ENCODE measurements at regions not wholly inside any gene's neighbourhood (a gene's known extent, or its start where the extent isn't known, plus 50 kb on each side); places are given as distances from the start of the nearest gene placed in this dataset.

- Histone ChIP-seq H3K4me1 (ENCODE audit: control insufficient read depth, insufficient read depth, low read length) (peaks cover 14% of the 10 kb centered on the region), H3K36me3 (ENCODE audit: insufficient read depth, low read length) (no peaks in the 10 kb centered on the region), H3K4me2 (ENCODE audit: low read length) (no peak overlapping the region), H3K9me3 (replicated peaks; ENCODE audit: low read length) (no peaks in the 10 kb centered on the region), H3K27me3 (ENCODE audit: control insufficient read depth, insufficient read depth, low read length) (no peaks in the 10 kb centered on the region), H3K9ac (ENCODE audit: low read depth, low read length) (no peak overlapping the region), H3K4me3 (ENCODE audit: low read length) (no peak overlapping the region)
Measured at GRCh38 chr10:3986493-3987142, 201.6 kb upstream of the KLF6 start.

DNA sequence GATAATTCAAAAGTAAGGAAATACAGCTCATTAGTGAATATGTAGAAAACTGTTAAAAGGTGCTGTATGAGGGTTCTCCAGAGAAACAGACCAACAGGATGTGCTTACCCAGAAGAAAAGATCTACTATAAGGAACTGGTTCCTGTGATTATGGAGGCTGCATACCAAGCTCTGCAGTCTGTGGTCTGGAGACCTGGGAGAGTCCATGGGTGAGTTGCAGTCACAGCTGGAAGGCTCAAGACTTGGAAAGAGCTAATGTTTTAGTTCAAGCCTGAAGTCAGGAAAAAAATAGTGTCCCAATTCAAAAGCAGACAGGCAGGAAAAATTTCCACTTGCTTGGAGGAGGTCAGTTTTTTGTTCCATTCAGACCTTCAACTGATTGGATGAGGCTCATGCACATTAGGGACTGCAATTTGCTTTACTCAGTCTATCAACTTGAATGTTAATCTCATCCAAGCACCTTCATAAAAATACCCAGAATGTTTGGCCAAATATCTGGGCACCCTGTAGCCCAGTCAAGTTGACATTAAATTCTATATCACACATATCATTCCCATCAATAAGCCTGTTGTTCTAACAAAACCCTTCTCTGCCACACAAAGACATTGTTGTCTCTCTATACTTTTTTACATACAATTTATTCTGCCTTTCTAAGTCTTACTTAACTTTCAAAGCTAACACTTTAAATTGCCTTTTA, 197.9 kb upstream of the KLF6 start:
- peaks cover 13% of the 10 kb centered on the region for H3K4me1 ChIP-seq (ENCODE audit: control insufficient read depth, insufficient read depth, low read length)
- no peaks in the 10 kb centered on the region for H3K9me3 ChIP-seq (replicated peaks; ENCODE audit: low read length)
- H3K27me3 ChIP-seq (ENCODE audit: control insufficient read depth, insufficient read depth, low read length), result no peaks in the 10 kb centered on the region
- H3K4me3 ChIP-seq (ENCODE audit: low read length), result no peak overlapping the region
- H3K4me2 ChIP-seq (ENCODE audit: low read length), result no peak overlapping the region
- no peaks in the 10 kb centered on the region for H3K36me3 ChIP-seq (ENCODE audit: insufficient read depth, low read length)
- no peak overlapping the region for H3K9ac ChIP-seq (ENCODE audit: low read depth, low read length)

DNA sequence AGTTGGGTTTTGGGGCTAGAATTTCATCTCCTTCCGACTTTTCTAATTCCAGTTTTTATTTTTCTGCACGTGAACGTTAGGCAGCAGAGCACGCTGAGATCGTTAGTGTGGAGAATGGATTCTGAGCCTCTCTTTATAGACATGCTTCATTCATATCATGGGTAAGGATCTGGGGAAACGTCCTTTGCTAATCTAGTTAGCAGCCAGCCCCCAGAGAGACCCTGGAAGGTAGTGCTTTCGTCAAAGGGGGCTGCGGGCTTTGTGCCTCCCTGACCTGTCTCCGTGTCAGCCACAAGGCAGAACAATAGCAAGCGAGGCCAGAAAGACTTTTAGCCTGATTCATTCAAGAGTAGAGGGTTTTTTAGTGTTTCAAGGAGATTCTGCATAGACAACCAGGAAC, 196.3 kb upstream of the KLF6 start:
- H3K4me3 ChIP-seq (ENCODE audit: low read length), result no peak overlapping the region
- H3K27me3 ChIP-seq (ENCODE audit: control insufficient read depth, insufficient read depth, low read length), result no peaks in the 10 kb centered on the region
- H3K4me2 ChIP-seq (ENCODE audit: low read length), result no peak overlapping the region
- H3K4me1 ChIP-seq (ENCODE audit: control insufficient read depth, insufficient read depth, low read length), result peaks cover 6% of the 10 kb centered on the region
- no peaks in the 10 kb centered on the region for H3K36me3 ChIP-seq (ENCODE audit: insufficient read depth, low read length)
- H3K9me3 ChIP-seq (replicated peaks; ENCODE audit: low read length), result no peaks in the 10 kb centered on the region
- no peak overlapping the region for H3K9ac ChIP-seq (ENCODE audit: low read depth, low read length)

DNA sequence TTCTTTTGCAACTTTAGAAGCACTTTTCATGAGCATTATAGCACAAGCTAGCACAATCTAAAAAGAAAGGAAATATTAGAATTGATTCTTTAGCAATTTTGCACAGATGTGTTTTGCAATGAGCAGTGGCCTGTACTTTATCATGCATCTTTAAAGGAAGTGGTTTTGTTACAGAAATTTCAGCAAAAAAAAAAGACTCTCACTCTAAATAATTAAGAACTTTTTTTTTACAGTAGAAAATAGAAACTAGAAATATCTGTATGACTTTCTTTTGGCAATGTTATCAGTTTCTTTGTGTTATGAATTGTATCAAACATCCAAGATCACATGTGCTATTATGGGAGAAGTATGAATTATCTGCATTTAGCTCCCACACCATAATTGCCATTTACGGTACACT, 195.7 kb upstream of the KLF6 start:
- Histone ChIP-seq H3K4me2 (ENCODE audit: low read length) (no peak overlapping the region), H3K4me1 (ENCODE audit: control insufficient read depth, insufficient read depth, low read length) (peaks cover 6% of the 10 kb centered on the region), H3K9me3 (replicated peaks; ENCODE audit: low read length) (no peaks in the 10 kb centered on the region), H3K36me3 (ENCODE audit: insufficient read depth, low read length) (no peaks in the 10 kb centered on the region), H3K27me3 (ENCODE audit: control insufficient read depth, insufficient read depth, low read length) (no peaks in the 10 kb centered on the region), H3K4me3 (ENCODE audit: low read length) (no peak overlapping the region), H3K9ac (ENCODE audit: low read depth, low read length) (no peak overlapping the region)

DNA sequence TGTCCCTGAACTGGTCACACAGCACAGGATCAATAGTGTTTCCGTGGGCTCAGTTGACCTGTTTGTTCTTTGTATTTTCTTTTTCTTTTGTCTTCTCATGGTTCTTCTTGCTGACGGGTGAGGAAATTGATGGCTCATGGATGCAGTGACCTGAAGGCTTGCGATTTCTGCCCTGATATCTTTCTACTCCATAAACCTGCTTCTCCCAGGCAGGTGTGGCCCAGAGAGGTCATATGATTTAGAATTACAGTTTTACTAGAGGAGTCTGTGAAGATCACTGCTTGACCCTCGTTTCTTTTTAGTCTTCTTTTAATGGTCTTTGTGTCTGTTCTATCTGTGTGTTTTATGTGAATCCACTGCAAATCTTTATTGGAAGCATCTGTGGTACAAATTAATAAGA, 195.1 kb upstream of the KLF6 start:
- no peaks in the 10 kb centered on the region for H3K27me3 ChIP-seq (ENCODE audit: control insufficient read depth, insufficient read depth, low read length)
- H3K9ac ChIP-seq (ENCODE audit: low read depth, low read length), result no peak overlapping the region
- peaks cover 6% of the 10 kb centered on the region for H3K4me1 ChIP-seq (ENCODE audit: control insufficient read depth, insufficient read depth, low read length)
- no peak overlapping the region for H3K4me3 ChIP-seq (ENCODE audit: low read length)
- no peaks in the 10 kb centered on the region for H3K9me3 ChIP-seq (replicated peaks; ENCODE audit: low read length)
- H3K36me3 ChIP-seq (ENCODE audit: insufficient read depth, low read length), result no peaks in the 10 kb centered on the region
- no peak overlapping the region for H3K4me2 ChIP-seq (ENCODE audit: low read length)

GRCh38 chr10:3978761-3979160, 193.8 kb upstream of the KLF6 start:
- Histone ChIP-seq H3K4me2 (ENCODE audit: low read length) (no peak overlapping the region), H3K4me1 (ENCODE audit: control insufficient read depth, insufficient read depth, low read length) (peaks cover 6% of the 10 kb centered on the region), H3K9ac (ENCODE audit: low read depth, low read length) (no peak overlapping the region), H3K4me3 (ENCODE audit: low read length) (no peak overlapping the region), H3K36me3 (ENCODE audit: insufficient read depth, low read length) (no peaks in the 10 kb centered on the region), H3K9me3 (replicated peaks; ENCODE audit: low read length) (no peaks in the 10 kb centered on the region), H3K27me3 (ENCODE audit: control insufficient read depth, insufficient read depth, low read length) (no peaks in the 10 kb centered on the region)

- Histone ChIP-seq H3K4me1 (ENCODE audit: control insufficient read depth, insufficient read depth, low read length) (peaks cover 6% of the 10 kb centered on the region), H3K4me2 (ENCODE audit: low read length) (no peak overlapping the region), H3K9me3 (replicated peaks; ENCODE audit: low read length) (no peaks in the 10 kb centered on the region), H3K27me3 (ENCODE audit: control insufficient read depth, insufficient read depth, low read length) (no peaks in the 10 kb centered on the region), H3K9ac (ENCODE audit: low read depth, low read length) (no peak overlapping the region), H3K4me3 (ENCODE audit: low read length) (no peak overlapping the region), H3K36me3 (ENCODE audit: insufficient read depth, low read length) (no peaks in the 10 kb centered on the region)
Measured at GRCh38 chr10:3978174-3978573, 193.2 kb upstream of the KLF6 start.

GRCh38 chr10:3977761-3978160, 192.8 kb upstream of the KLF6 start:
- Histone ChIP-seq H3K27me3 (ENCODE audit: control insufficient read depth, insufficient read depth, low read length) (no peaks in the 10 kb centered on the region), H3K4me1 (ENCODE audit: control insufficient read depth, insufficient read depth, low read length) (peaks cover 6% of the 10 kb centered on the region), H3K4me2 (ENCODE audit: low read length) (no peak overlapping the region), H3K4me3 (ENCODE audit: low read length) (no peak overlapping the region), H3K36me3 (ENCODE audit: insufficient read depth, low read length) (no peaks in the 10 kb centered on the region), H3K9me3 (replicated peaks; ENCODE audit: low read length) (no peaks in the 10 kb centered on the region), H3K9ac (ENCODE audit: low read depth, low read length) (no peak overlapping the region)

DNA sequence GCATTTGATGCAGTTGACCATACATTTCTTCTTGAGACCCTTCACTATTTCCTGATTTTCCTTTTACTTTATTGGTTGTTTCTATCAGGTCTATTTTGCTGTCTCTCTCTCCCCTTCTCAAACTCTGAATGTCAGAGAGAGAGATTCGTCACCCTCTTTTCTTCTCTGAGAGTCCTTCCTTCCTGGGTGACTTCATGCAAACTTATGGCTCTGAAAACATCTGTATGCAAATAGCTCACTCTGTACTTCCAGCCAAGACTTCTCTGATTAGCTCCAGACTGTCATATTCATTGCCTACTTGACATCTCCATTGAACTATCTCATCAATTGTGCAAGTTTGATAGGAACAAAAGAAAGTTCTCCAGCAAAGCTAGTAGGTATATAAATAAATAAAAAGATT, 191.7 kb upstream of the KLF6 start:
- no peak overlapping the region for H3K4me3 ChIP-seq (ENCODE audit: low read length)
- H3K27me3 ChIP-seq (ENCODE audit: control insufficient read depth, insufficient read depth, low read length), result no peaks in the 10 kb centered on the region
- no peaks in the 10 kb centered on the region for H3K9me3 ChIP-seq (replicated peaks; ENCODE audit: low read length)
- no peak overlapping the region for H3K9ac ChIP-seq (ENCODE audit: low read depth, low read length)
- H3K36me3 ChIP-seq (ENCODE audit: insufficient read depth, low read length), result no peaks in the 10 kb centered on the region
- no peak overlapping the region for H3K4me2 ChIP-seq (ENCODE audit: low read length)
- peaks cover 6% of the 10 kb centered on the region for H3K4me1 ChIP-seq (ENCODE audit: control insufficient read depth, insufficient read depth, low read length)

DNA sequence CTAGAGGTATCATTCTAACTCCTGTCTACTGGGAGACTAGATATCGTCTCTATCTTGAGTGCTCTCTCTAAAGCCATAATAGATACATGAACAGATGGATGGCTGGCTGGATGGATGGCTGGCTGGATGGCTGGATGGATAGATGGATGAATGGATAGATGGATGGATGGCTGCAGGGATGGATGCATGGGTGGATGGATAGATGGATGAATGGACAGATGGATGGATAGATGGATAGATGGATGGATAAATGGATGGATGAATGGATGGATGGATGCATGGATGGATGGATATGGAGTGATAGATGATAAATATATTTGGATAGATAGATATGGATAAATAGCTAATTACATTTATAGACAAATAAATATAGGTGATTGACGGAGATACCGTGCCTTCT, 191.2 kb upstream of the KLF6 start:
- H3K4me2 ChIP-seq (ENCODE audit: low read length), result no peak overlapping the region
- no peaks in the 10 kb centered on the region for H3K27me3 ChIP-seq (ENCODE audit: control insufficient read depth, insufficient read depth, low read length)
- no peaks in the 10 kb centered on the region for H3K36me3 ChIP-seq (ENCODE audit: insufficient read depth, low read length)
- H3K9me3 ChIP-seq (replicated peaks; ENCODE audit: low read length), result no peaks in the 10 kb centered on the region
- no peak overlapping the region for H3K4me3 ChIP-seq (ENCODE audit: low read length)
- peaks cover 6% of the 10 kb centered on the region for H3K4me1 ChIP-seq (ENCODE audit: control insufficient read depth, insufficient read depth, low read length)
- H3K9ac ChIP-seq (ENCODE audit: low read depth, low read length), result no peak overlapping the region

GRCh38 chr10:3975016-3975415, 190.0 kb upstream of the KLF6 start:
- Histone ChIP-seq H3K9ac (ENCODE audit: low read depth, low read length) (no peak overlapping the region), H3K4me2 (ENCODE audit: low read length) (no peak overlapping the region), H3K9me3 (replicated peaks; ENCODE audit: low read length) (no peaks in the 10 kb centered on the region), H3K27me3 (ENCODE audit: control insufficient read depth, insufficient read depth, low read length) (no peaks in the 10 kb centered on the region), H3K4me1 (ENCODE audit: control insufficient read depth, insufficient read depth, low read length) (peaks cover 6% of the 10 kb centered on the region), H3K36me3 (ENCODE audit: insufficient read depth, low read length) (no peaks in the 10 kb centered on the region), H3K4me3 (ENCODE audit: low read length) (no peak overlapping the region)

Measured in skeletal muscle satellite cell (primary cell).